ENCODE measurements at regions not wholly inside any gene's neighbourhood (a gene's known extent, or its start where the extent isn't known, plus 50 kb on each side); places are given as distances from the start of the nearest gene placed in this dataset.

GRCh38 chr13:76289558-76289957 is 596.6 kb downstream of the KCTD12 start:
- TF ChIP-seq POLR2A (IDR thresholded peaks at IDR 0.05; ENCODE audit: low read depth, low read length) (no peak), POLR2AphosphoS5 (IDR thresholded peaks at IDR 0.05; ENCODE audit: low read depth, low read length) (no peak)
